ENCODE measurements at regions not wholly inside any gene's neighbourhood (a gene's known extent, or its start where the extent isn't known, plus 50 kb on each side); places are given as distances from the start of the nearest gene placed in this dataset.

DNA sequence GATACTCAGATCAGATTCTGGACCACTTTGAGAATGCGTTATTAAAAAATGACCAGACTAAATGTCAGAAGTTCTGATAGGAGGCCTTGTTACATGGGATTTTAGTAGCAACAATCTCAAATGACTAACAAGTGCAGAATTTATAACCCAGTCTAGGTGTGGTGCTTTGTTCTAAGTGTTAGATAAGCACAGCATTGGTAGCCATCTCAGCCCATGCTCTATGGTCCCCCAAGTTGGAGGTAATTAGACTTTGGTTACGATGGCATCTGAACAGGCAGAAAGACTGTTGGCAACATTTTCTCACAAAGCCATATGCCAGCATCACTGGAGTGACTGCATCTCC is 140.4 kb upstream of the RPS23 start:
- intact Hi-C loops (cut with DNase I, micrococcal nuclease), result no loop called here
- no peak for DNase-seq

DNA sequence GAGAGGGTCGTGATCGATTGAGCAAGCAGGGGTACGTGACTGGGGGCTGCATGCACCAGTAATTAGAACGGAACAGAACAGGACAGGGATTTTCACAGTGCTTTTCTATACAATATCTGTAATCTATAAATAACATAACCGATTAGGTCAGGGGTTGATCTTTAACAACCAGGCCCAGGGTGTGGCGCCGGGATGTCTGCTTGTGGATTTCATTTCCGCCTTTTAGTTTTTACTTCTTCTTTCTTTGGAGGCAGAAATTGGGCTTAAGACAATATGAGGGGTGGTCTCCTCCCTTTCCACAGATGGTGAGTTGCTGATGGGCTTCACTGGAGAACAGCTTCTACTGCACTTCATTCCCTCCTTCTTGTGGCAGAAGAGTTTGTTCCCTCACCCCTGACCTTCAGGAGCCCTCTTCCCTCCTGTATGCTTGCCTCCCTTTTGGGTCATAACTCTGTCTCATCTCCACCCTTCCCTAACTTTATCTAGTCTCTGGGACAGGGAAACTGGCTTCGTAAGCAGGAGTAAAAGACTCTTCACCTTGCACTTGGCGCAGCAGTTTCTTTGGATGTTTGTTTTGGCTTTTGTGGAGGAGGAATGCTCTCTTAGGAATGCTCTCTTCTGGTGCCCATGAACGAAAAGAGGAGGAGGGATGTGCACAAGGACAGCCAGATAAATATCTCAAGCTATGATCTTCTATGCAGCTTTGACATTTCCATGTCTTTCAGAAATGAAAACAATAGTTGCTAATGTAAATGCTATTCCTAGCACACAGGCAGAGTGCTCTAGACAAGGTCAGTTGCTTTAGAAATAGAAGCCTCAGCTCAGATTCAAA is 139.8 kb upstream of the RPS23 start:
- intact Hi-C loops (cut with DNase I, micrococcal nuclease), result no loop called here
- DNase-seq, result no peak
- no peak for ATAC-seq

More for the DNA sequence above, 140.4 kb upstream of the RPS23 start:
- ATAC-seq, result peak; percentile 52

DNA sequence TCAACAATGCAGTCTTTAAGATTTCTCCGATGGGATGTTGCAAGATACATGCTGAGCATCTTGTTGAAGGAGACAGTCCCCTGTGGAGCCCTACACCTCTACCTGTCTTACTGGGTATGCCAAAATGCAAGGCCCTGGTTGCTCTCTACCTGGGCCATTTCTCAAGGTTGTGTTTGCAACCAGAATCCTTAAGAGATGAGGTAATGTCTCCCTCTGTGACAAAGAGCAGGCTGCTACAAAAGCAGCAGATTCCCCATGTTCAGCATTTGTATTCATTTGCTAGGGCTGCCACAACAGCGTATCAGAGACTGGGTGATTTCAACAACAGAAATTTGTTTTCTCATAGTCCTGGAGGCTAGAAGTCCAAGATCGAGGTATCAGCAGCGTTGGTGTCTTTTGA is 138.4 kb upstream of the RPS23 start:
- intact Hi-C loops (cut with DNase I, micrococcal nuclease), result no loop called here
- DNase-seq (no peak), ATAC-seq (no peak)

DNA sequence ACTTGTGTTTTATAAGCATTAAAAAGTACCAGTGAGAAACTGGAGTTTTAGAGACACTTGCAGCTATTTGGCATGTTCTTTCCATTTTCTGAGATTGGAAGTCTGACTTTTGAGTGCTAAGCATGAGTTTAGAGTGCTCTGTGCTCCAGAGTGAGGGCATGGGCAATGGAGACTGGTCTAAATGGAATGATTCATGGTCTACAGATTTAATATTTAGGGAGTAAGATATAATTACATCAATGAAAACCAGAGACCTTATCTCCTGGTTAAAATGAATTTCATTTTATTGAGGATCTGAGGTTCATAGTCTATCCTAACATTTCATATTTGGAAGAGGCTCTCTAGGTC is 135.9 kb upstream of the RPS23 start:
- DNase-seq (no peak), ATAC-seq (no peak)
- intact Hi-C loops (cut with DNase I, micrococcal nuclease), result no loop called here

DNA sequence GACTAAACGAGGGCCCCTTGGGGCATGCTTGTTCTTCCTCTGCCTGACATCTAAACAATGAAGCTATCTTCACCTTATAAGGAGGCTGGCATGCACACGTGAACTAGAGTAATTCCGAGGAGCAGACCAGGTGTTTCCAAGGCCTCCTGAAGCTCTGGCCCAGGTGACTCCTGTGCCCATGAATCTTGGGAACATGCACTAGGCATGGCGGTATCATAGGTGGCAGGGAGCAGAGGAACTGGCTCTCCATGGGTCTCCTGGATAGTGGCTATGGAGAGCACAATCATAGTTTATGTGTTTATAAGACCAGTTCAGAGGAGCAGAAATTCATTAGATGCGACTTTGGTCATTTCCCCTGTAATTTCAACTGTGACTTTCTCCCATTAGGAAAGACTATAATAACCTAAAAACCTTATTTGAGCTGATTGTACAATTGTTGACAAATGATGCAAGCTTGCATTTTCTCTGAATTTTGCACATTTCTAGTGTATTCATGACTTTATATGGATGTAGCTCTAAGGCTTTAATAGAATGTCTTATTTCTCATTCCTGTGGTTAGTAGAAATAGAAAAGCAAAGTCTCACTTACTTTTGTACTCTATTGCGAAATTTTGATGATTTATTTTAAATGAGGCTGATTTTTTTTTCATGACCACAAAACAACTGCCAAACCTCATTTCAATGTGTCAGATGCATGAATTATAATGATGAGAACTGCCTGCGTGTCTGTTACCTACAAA is 135.3 kb upstream of the RPS23 start:
- no peak for ATAC-seq
- intact Hi-C loops (cut with DNase I, micrococcal nuclease), result no loop called here
- DNase-seq, result no peak

DNA sequence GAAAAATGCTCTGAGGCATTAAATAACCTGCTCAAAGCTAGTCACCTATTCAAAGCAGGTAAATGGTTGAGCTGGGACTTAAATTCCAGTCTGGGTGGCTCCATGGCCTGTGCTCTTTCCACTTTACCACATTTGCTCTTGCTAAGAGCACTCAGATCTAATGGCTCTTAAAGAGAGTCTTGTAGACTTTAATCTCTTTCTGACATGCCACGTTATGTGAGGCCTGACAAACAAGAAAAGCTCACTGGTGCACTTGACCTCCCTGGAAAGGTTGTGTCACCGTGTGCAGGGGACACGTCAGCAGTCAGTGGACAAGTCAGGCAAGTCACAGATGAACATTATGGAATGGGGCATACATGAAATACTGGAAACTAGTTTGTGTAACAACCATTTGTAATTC is 129.9 kb upstream of the RPS23 start:
- intact Hi-C loops (cut with DNase I, micrococcal nuclease), result no loop called here
- DNase-seq, result no peak
- no peak for ATAC-seq

DNA sequence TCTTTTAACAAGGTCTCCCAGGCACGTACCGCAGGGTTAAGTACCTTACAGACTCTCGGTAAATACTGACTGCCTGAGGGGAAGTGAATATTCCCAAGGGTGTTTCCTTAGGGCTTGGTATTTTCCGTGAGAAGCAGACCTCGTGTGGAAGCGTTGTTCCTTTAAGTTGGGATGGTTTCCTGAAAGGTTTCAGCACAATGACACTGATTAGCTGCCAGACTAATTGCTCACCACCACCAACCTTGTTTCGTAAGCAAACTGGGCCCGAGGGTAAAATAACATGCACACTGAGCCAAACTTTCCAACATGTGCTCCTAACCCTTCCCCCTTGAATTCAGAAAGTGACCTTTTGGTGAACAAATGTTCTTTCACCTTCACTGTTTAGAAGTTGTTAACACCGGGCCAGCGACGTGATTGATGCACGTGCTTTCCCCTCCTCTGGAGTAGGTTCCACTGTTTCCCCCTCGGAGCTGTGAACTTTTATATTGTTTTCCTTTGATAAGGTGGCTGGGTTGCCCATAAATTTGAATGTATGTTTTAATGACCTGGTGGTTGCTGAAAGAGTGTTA is 128.1 kb upstream of the RPS23 start:
- no peak for DNase-seq
- no peak for ATAC-seq
- intact Hi-C loops (cut with DNase I, micrococcal nuclease), result no loop called here

DNA sequence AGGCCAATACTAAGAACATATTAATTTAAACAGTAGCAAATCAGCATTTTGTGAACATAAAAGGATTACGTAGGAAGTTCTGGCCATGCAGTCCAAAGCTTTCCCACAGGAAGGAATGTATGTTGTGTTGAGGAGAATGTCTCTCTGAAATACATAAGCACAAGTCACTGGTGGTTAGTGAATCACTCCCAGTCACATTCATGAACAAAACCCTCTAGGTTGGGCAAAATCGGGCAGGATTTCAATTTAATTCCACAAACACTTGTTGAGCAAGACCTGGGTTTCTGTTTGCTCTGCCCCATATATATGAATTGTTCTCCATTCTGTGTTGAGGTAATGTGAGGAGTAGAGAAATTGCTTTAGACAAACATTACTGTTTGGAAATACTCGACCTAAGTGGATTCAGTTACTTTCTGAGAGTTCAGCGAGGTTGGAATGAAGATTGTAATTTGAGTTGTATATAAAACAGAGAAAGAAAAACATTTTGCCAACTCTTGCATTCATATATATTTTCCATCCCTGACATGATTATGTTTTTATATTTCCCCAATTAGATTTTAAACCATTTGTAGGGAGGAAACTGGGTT is 127.6 kb upstream of the RPS23 start:
- intact Hi-C loops (cut with DNase I, micrococcal nuclease), result no loop called here
- no peak for ATAC-seq
- no peak for DNase-seq

DNA sequence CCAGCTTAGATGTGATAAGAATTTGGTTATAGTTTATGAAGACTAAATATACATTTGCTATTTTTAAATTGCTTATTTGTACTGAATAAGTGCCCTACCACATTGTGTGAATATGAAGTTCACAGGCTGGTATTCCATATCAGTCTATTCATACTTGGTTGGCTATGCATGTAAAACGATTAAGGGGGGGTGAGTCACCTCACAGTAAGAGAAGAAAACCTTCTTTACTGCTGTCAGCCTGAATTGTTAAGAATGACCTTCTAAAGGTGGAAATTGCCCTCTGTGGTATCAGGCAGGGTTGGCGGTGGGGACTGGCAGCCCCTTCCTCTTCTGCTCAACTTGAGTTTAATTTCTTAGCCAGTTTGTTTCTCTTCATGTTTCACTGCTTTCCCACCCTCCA is 127.0 kb upstream of the RPS23 start:
- intact Hi-C loops (cut with DNase I, micrococcal nuclease), result no loop called here
- ATAC-seq (no peak), DNase-seq (no peak)

DNA sequence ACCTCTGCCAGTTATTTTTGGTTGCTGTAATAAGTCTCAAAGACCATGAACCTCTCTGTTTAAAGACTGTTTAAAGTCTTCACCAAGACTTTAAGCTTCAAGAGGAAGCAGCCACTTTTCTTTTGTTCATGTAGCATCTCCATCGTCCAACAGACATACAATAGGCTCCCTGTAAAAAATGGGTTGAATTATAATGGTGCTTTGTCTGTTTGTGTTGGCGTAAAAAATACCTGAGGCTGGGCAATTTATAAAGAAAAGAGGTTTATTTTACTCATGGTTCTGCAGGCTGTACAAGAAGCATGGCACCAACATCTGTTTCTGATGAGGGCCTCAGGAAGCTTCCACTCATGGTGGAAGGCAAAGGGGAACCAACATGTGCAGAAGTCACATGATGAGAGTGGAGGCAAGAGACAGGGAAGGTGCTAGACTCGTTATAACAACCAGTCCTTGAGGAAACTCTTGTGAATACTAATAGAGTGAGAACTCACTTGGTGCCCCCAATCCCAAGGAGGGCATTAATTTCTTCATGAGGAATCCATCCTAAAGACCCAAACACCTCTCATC is 126.3 kb upstream of the RPS23 start:
- ATAC-seq (no peak), DNase-seq (no peak)
- intact Hi-C loops (cut with DNase I, micrococcal nuclease), result no loop called here

DNA sequence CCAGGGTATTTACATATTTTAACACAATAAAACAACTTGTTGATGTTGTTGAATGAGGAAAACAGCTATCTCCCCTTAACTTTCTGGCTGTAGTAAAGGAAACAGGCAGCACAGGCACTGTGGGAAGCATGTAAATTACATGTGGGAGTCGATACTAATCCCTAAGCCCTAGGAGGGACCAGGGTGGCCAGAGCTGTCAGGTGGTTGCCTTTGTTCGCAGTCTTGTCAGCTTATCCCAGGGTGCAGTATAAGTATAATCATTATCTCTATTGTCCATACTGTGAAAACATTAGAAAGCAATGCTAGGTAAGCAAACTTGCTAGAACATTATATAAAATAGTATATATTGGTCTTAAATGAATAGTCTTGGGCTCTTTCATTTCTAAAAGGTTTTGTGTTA is 125.6 kb upstream of the RPS23 start:
- DNase-seq (no peak), ATAC-seq (no peak)
- intact Hi-C loops (cut with DNase I, micrococcal nuclease), result no loop called here

DNA sequence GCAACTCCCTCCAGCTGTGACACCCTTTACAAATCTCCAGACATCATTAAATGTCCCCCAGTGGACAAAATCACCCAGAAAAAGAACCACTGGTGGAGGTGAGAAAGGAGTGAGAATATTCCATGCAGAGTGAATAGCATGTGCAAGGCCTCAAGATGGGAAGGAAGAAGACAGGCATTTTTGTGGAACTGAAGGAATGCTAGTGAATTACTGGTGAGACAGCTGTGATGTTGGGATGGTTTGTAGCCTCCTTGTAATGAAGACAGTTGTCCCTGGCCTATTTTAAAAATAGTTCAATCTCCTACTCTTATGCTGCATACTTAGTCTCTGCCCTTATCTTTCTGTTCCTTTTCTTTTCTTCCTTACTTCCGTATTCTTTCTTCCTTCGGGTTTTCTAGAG is 124.9 kb upstream of the RPS23 start:
- ATAC-seq, result no peak
- intact Hi-C loops (cut with DNase I, micrococcal nuclease), result no loop called here
- no peak for DNase-seq

DNA sequence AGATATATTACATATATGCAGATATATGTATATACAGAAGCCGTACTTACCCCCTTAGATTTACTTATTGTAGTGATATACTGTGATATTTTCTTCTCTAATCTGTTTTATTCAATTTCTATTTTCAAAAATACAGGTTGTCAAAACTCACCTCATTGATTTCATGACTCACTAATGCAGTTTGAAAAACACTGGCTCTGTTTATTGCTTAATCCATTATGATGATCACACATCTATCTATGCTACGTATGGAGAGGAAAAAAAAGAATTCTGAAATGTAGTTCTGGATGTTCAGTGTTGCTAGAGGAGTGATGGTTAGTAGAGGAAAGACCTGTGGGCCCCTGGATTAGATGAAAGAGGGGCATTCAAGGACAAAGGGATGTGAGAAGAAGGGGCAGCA is 121.0 kb upstream of the RPS23 start:
- DNase-seq (no peak), ATAC-seq (no peak)
- intact Hi-C loops (cut with DNase I, micrococcal nuclease), result no loop called here

DNA sequence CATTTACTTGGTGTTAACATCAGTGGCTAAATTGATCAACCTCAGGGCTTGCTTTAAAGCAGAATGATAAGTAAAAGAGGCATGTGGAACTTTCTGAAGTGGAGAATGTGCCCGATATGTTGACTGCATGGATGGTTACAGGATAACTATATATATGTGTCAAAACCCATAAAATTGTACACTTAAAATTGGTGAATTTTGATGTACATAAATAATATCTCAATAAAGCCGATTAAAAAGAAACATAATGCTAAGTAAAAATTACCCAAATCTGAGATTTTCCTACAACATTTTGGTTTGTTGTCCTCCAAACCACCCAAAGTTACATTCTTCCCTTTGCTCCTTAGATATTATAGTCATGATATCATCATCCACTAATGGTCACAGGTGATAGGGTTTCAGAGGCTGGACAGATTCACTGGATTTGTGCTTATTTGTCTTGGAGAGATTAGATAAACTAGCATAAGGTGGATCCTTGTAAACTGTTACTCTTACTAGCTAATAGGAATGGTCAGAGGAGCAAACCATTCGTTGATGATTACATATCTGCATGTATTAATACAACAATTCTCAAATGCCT is 119.7 kb upstream of the RPS23 start:
- no peak for DNase-seq
- intact Hi-C loops (cut with DNase I, micrococcal nuclease), result no loop called here
- no peak for ATAC-seq

DNA sequence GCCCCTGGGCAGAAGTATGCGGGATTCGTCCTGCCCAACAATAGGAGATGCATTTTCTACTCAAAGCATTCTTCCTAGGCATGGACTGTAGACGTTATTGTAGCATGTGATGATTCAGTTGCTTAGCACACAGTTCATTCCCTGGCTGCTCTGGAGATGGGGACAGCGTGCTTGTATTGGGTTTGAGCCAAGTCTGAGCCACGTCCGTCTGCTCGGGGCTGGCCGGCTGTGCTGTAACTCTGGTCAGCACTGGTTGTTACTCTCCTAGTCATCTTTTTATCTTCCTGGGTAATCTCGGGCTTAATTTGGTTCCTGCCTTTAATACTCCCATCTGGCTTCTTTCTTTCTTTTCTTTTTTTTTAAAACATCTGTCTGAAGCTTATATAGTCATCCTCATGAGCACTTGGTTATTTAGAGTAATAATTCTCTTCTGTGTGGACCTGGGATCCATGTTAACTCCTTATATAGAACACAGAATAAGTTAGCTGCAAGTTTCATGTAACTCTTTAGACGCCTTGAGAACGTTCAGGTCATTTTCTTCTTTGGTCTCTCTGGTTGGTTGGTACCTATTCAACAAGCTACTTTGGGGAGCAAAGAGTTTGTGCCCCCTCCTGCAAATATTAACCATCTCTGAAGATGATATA is 118.8 kb upstream of the RPS23 start:
- DNase-seq (peak; percentile 28 to 51), ATAC-seq (peak; percentile 63)
- intact Hi-C loops (cut with DNase I, micrococcal nuclease), result no loop called here

DNA sequence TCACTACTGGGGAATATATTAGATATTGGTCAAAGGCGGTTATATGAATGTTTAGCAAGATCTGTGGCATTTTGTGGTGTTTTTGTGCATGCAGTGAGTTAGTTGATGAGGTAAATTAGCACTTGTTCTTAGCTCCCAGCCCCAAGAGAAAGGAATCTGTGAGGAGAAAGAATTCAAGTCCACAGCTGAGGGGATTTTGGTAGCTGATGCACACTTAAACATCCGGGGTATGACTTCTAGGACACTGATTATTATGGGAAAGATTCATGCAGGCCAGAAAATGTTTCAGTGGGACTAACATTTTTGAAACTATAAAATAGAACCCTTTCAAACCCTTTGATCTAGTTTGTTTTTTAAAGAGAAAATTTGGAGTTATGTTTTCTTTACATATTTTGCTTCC is 118.2 kb upstream of the RPS23 start:
- intact Hi-C loops (cut with DNase I, micrococcal nuclease), result no loop called here
- no peak for DNase-seq
- no peak for ATAC-seq

DNA sequence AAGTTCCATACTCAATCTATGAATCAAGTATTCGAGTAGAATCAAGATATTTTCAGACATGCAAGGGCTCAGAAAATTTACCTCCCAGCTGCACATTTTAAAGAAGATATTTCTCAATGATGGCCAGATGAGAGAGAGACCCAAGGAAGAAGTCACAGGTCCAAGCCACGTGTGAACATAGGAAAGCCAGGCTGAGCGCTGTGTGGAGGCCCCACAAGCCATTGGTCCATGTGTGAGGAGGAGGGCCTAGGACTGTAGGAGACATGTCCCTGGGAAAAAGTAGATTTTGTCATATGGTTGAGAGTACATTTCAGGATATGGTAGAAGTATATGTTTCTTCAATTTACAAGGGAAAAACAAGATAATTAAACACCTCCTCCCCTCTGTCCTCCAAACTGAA is 115.8 kb upstream of the RPS23 start:
- no peak for ATAC-seq
- DNase-seq, result no peak
- intact Hi-C loops (cut with DNase I, micrococcal nuclease), result no loop called here

DNA sequence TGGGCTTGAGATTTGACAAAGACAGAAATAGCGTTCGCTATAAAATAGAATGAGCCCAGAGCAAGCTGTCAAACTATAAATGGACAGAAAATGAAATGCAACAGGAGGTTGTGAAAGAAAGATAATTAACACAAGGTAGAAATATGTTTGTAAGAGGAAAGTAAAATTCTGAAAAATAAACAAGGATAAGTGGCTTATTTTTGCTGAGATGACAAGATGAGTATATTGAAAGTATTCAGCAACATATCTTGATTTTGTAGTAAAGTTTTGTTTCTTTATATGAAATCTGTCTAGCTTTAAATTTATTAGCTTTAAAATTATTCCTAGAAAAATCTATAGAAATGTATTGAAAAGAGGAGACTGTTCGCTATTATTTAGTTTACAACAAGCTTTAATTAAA is 111.9 kb upstream of the RPS23 start:
- intact Hi-C loops (cut with DNase I, micrococcal nuclease), result no loop called here

DNA sequence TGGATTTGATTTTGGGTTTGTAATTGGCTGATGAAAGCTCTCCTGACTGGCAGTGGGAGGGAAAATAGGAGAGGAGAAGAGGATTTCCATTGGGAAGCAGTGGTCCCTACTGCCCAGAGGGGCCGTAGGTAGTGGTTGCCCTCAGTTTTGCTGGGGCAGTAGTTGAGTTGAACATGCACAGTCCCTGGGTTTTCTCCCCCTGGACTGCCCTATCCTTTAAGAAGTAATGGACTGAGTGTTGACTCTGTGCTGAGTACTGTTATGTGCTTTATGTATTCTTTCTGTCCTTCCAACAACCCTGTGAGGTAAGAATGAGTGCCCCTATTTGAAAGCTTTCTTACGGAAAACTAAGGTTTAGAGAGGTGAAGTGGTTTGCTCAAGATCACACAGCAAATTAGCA is 111.2 kb upstream of the RPS23 start:
- intact Hi-C loops (cut with DNase I, micrococcal nuclease), result no loop called here
- ATAC-seq (no peak), DNase-seq (no peak)

More for the DNA sequence above, 111.9 kb upstream of the RPS23 start:
- DNase-seq (no peak), ATAC-seq (no peak)
